Skin of body (tissue), 1 donor: ENCODE measurements at regions not wholly inside any gene's neighbourhood (a gene's known extent, or its start where the extent isn't known, plus 50 kb on each side); places are given as distances from the start of the nearest gene placed in this dataset.

Experiments
- DNase-seq: peaks from one replicate; lab custom pipeline; 2025; lab: John Stamatoyannopoulos, UW

DNA sequence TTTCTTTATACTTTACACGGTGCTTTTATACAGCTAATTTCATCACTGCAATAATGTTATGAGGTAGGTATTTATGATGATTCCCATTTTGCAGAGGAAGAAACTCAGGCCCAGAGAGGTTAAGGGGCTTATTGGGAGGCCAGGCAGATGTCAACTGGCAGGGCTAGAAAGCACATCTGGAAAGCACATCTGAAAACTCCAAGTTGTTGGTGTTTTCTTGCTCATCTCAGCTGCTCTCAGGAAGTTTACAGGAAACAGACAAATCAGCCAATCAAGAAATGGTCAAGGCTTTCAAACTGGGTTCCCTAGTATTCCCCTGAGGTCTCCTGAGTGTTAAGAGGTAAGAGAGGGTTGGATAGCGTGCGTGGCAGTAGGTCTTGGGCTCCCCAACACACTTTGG lies 124.1 kb upstream of the MED13L start:
- DNase-seq: no peak

DNA sequence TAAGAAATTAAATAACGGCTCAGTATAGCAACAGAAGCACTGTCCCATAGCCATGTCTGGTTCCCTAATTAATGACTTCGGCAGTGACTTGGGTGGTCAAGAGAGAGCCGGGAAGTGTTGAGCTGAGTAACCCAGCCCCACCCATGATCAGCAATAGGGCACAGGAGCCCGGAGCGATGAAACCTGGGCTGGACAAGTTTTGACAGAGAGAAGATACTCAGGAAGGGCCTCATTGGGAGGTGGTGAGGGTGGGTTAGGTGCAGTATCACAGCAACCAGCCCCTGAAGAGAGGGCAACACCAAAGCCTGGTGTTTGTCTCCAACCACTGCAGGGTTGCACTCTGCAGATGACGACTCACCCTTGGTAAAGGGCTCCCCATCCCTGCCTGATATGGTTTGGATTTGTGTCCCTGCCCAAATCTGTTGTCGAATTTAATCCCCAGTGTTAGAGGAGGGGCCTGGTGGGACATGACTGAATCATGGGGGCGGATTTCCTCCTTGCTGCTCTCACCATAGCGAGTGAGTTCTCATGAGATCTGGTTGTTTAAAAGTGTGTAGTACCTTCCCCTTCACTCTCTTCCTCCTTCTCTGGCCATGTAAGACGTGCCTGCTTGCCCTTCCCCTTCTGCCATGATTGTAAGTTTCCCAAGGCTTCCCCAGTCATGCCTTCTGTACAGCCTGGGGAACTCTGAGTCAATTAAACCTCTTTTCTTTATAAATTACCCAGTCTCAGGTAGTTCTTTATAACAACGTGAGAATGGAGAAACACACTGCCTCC lies 124.9 kb upstream of the MED13L start:
- no peak for DNase-seq

DNA sequence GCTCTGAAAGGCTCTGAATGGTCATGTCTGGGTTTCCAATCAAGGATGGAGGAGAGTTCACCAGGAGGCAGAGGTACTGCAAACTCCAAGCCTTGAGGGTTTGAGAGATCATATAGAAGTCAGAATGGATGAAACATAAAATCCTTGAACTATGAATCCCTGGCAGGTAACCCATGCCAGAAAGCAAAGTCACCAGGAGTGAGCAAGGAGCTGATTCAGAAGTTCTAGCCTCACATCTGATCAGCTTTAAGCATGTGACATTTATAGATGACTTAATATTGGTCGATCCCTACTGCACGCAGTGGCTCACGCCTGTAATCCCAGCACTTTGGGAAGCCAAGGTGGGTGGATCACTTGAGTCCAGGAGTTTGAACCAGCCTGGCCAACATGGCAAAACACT lies 126.1 kb upstream of the MED13L start:
- DNase-seq: no peak

DNA sequence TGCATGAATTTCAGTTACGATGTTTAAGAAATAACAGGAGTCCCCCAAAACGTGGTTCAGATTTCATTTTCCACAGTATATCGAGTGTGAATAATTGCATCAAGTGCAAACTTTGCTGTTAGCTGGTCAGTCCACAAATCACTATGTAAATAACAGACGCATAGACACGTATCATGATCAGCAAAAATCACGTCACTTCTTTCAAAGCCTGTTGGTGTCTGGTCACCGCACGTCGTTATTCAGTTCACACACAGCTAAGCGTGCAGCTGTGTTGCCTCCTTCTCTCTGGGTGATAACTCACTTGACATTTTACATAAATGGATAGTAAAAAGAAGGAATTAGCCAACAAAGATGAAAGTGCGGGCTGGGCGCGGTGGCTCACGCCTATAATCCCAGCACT lies 126.8 kb upstream of the MED13L start:
- no peak for DNase-seq

DNA sequence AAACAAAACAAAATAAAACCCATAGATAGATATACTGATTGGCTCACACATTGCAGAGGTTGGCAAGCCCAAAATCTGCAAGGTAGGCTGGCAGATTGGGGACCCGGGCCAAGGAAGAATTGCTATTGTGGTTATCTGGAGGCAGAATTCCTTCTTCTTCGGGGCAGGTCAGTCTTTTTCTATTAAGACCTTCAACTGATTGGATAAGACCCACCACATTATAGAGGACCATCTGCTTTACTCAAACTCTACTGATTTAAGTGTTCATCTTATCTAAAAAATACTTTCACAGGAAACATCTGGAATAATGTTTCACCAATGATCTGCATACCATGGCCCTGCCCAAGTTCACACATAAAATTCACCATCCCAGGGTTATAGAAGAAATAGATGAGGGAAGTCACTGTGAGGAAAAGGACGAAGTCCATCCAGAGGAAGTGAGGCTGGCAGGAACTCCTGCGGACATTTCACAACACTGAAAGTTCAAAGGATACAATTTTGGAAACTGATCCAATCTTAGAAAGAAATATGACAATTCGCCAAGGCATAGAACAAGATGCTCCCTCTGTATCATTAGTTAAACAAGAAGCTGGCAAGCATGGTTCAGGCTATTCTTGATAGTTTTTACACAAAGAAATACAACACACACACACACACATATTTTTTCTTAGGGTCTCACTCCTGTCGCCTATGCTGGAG lies 127.6 kb upstream of the MED13L start:
- DNase-seq: no peak

DNA sequence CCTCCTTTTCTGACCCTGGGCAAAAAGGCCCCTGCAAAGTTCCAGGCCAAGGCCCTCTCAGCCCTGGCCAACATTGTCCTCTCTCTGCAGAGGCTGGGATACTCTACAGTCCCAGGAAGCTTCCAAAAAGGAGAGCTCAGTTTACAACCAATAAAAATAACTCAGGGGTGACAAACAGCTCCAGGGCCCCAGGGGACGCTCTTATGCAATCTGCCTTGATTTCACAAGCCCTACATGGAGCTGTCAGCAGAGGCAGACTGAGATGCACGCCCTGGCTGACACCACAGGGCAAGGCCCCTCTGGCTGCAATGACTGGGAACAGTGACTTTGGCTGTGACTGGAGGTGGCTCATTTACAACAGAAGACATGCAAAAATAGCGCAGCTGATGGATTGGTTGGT lies 129.0 kb upstream of the MED13L start:
- DNase-seq: peak; percentile 86

DNA sequence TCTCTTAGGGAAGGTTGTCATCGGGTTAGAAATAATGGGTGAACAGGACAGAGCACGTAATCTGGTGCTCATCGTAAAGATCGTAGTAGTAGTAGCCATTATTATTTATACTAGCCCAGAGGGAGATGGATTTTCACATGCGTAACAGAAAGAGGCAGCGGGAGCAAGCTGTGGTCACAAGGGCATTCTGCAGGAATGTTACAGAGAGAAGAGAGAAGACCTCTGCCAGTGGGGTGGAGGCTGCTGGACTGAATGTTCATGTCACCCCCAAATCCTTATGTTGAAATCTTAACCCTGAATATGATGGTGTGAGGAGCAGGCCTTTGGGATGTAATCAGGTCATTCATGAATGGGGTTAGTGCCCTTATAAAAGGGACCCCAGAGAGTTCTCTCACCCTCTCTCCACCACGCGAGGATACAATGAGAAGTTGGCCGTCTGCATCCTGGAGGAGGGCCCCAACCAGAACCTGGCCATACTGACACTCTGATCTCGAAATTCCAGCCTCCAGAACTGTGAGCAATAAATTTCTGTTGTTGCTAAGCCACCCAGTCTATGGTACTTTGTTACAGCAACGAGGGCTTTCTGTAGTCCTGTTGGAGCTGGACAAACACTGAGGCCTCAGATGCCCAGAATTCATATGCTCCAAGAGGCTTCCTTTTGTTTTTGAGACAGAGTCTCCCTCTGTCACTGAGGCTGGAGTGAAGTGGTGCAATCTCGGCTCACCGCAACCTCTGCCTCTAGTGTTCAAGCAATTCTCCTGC lies 131.2 kb upstream of the MED13L start:
- DNase-seq: no peak

DNA sequence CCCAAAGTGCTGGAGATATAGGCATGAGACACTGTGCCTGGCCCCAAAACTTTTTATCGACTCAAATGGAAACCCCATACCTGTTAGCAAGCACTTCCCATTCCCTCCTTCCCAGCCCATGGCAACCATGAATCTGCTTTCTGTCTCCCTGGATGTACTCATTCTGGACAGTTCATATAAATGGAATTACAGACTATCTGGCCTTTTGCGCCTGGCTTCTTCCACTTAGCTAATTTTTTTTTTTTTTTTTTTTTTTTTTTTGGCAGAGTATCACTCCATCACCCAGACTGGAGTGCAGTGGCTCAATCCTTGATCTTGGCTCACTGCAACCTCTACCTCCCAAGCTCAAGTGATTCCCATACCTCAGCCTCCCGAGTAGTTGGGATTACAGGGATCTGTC lies 134.5 kb upstream of the MED13L start:
- DNase-seq: no peak

DNA sequence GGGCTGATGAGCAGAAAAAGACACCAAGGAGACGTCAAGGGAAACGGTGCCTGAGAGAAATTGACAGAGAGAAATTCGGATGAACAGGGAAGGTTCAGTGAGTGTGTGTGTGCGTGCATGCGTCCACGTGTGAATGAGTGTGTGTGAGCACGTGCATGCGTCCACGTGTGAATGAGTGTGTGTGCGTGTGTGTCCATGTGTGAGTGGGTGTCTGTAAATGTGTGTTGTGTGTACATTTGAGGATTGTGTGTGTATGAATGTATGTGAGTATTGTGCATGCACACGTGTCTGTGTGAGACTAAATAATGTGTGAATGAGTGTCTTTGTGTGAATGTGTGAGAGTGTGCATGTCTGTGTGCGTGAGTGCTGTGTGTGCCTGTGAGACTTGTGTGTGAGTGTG lies 137.4 kb upstream of the MED13L start:
- no peak for DNase-seq

DNA sequence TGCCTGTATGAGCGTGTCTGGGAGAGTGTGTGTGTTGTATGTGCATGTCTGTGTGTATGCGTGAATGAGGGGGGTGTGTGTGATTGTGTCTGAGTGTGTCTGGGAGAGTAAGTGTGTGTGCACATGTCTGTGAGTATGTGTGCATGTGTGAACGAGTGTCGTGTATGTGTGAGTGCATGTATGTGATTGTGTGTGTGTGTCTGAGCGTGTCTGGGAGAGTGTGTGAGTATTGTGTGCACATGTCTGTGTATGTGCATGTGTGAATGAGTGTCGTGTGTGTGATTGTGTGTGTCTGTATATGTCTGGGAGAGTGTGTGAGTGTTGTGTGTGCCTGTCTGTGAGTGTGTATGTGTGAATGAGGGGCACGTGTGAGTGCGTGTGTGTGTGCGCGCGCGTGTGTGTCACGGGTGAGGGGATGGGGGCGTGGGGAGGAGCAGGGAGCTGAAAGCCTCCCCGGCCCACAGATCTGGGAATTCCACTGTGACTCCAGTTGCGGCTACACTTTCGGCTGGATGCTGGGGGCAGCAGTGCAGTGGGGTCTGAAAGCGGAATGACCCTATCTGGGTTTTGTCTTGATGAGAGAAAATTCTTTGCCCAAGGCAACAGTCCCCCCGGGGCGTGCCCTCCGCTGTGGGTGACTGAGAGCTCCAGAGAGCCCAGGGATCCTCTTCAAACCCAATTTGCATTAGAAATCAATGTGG lies 138.1 kb upstream of the MED13L start:
- DNase-seq: no peak

DNA sequence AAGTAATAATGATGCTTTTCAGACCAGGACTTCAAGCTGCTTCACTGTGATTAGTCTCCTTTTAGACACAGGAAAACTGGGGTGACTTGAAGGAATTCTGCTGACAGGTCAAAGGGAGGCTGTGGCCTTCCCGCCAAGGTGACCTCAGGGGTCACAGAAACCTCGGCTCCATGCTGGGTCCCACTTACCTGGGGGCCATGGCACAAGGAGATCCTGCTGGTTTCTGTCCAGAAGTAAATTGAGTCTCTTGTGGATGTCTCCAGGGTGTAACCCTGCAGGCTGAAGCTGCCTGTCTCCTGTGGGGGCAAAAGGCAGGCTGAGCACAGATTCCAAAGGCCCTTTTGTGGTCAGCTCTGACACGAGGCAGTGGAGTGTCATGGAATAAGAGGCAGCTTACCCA lies 138.7 kb upstream of the MED13L start:
- DNase-seq: no peak

DNA sequence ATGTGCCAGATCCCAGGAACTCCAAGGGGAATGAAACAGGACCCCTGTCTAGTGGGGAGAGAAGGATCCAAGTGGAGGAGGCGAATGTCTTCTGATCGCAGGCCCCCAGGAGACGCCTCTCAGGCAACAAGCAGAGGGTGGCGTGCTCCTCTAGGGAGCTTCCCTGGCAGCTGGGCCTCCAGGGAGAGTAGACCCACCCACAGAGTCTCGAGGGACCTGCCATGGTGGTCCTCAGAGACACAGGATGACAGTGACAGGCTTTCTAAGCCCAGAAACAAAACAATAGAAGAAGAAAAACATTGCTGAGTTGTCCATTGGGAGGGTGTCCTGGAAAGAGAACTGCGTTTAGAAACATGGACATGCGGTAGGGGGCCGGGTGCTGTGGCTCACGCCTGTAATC lies 140.6 kb upstream of the MAP1LC3B2 start:
- DNase-seq: no peak

DNA sequence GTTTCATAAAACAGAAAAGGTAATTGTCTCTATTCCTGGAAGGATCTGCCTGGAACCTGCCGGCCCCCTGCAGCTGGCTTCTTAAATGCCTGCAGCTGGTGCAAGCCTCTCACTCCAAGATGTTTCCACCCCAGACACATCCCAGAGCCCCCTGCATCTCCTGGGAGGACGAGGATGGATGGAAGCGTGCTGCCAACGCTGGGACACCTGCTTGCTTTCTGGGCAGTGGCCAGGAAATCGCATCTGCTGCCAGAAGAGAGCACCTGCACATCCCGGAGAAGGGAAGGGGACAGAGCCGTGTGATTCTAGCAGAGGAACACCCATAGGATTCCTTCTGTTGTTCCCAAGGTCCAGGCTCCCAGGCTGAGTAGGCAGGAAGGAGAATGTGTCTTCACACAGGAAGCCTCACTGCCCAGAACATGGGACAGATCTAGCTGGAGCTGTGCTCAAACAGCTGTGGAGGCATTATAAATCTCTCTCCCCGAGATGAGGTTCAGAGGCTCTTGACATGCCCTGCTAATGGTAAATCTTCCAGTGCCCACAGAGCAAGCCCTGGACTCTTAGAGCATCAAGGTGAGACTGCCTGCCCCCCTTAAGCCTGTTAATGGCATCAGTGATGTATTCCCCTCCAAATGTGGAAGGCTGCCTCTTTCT lies 138.8 kb upstream of the MAP1LC3B2 start:
- DNase-seq: no peak

DNA sequence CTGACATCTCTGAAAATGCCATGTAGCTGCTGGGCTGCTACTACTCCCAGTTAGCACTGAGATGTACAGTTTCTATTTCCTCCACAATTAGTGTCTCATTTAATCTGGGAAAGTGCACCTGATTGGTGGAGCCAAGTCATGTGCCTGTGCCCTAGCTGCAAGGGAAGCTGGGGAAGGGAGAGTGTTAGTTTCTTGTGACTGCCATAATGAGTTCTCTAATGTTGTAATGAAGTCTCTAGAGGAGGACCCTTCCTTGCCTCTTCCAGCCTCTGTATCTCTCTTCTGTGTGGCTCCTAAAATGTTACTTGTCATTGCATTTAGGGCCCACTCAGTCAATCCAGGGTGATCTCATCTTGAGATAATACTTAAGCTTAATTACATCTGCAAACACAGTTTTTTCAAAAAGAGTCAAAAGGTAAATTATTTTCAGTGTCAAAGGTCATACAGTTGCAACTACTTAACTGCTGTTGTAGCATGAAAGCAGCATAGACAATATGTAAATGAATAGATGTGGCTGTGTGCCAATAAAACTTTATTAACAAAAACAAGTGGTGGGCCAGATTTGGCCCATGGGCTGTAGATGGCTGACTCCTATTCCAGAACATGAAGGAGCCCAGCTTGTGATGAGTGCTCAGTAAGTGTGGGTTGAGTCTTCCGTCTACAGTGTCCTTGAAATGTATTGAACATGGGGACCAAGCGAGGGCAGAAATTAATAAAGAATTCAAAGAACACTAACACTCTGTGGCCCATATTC lies 137.2 kb upstream of the MAP1LC3B2 start:
- DNase-seq: no peak

DNA sequence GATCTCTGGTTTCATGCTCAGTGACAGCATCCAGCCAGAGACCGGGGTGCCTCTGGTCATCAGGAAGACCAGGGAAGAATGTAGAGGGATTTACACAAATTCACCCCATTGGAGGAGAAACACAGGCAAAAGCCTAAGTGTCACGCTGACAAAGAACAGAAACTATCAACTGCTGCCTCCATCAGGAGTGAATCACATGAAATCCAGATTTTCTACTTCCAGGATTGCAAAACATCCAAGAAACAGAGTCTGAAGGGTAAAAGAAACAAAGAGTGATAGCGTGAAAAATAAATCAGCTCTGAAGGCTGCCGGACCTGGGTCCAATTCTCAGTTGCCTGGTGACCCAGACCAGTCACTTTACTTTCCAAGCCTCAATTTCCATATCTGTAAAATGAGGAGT lies 136.1 kb upstream of the MAP1LC3B2 start:
- DNase-seq: peak; percentile 53

DNA sequence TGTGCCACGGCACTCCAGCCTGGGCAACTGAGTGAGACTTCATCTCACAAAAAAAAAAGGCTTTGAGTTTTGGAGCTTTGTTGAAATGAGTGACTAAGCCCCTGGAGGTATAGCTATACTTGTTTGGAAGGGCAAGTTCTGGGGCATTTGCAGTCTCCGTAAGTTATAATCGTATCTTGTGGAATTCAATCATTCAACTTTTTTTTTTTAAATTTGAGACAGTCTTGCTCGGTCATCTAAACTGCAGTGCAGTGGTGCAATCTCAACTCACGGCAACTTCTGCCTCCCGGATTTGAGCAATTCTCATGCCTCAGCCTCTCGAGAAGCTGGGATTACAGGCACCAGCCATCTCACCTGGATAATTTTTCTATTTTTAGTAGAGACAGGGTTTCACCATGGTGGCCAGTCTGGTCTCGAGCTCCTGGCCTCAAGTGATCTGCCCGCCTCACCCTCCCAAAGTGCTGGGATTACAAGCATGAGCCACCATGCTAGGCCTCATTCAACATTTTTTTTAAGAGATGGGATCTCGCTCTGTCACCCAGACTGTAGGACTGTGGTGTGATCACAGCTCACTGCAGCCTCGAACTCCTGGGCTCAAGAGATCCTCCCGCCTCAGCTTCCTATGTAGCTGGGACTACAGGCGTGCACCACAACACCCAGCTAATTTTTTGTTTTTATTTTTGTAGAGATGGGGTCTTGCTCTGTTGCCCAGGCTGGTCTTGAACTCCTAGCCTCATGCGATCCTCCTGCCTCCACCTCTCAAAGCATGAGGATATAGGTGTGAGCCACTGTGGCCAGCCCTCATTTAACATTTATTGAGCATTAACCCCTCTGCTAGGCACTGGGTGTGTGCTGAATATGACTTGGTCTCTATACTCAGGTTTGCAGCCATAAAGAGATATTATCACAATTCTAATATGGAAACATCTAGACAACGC lies 133.7 kb upstream of the MAP1LC3B2 start:
- no peak for DNase-seq

DNA sequence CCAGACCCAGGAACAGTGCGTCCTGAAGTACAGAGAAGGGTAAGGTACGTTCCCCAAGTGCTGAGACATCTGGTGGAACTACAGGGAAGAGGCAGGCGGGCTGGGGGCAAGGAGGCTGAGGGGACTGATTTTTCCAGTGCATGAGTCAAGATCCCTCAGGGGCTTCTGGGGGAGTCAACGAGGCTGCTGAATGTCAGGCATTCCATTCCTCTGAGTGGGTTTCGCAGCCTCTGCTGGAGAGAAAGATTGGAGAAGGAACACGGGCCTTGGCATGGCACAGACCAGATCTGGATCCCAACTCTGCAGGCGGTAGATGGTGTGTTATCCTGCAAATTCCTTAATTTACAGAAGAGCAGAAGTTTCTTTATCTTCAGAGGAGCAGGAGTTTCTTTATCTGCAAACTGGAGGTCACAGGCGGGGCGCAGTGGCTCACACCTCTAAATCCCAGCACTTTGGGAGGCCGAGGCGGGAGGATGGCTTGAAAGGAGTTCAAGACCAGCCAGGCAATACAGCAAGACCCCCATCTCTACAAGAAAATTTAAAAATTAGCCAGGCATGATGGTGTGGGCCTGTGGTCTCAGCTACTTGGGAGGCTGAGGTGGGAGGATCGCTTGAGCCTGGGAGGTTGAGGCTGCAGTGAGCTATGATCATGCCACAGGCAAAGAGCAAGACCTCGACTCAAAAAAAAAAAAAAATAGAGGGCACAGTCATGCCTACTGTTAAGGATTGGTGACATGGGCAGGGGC lies 132.6 kb upstream of the MAP1LC3B2 start:
- peak; percentile 95 for DNase-seq

DNA sequence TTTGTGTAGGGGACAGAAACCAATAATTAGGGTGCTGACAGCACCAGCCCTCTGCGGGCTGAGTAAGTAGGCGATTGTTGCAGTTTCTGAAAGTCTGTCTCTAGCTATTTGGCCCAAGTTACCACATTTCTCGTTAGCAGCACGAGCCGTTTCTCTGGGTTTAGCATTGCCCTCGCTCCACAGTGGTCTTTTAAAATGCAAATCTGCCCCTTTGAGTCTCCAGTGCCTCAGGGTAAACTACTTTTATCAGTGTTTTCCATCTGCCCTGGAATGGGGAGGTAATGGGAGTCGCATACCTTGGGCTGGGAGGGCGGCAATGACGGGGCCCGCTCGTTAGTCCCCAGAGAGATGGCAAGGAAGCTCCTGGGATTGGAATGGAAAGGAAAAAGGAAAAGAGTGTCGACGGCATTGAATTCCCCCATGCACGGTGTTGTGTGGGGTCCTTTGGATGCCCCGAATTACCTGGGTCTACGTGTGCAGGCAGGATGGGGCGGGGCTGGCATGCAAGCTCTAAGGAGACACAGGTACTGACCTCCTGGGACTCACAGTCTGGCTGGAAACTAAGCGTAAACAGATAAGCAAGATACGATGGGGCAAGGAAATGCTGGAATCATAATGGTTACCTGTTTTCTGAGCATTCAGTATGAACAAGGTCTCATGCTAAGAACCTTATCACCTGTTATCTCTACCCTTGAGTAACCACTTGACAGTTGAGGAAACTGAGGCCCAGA lies 131.8 kb upstream of the MAP1LC3B2 start:
- no peak for DNase-seq
